Liver (tissue), 8 donors: ENCODE measurements at regions not wholly inside any gene's neighbourhood (a gene's known extent, or its start where the extent isn't known, plus 50 kb on each side); places are given as distances from the start of the nearest gene placed in this dataset.

ENCODE experiments used
- DNase-seq: peaks from one replicate; pipeline ENCODE4 v3.0.0-alpha.2; 2017; ENCODE audit warnings: low spot score
- H3K27ac ChIP-seq, 2 donors: one replicate each; pipeline ENCODE4 v1.7.0; 2013; ENCODE audit warnings: inconsistent platforms in 2 of 2, low read length in 2 of 2, control low read depth in 1 of 2, low read depth in 1 of 2, mild to moderate bottlenecking in 1 of 2
- H3K27me3 ChIP-seq, 4 donors: one replicate each; pipeline versions ENCODE4 v1.6.1 to v1.7.0; 2013; ENCODE audit warnings: low read length in 3 of 4, inconsistent platforms in 1 of 4, mild to moderate bottlenecking in 1 of 4, moderate library complexity in 1 of 4; ENCODE audit not compliant: control insufficient read depth in 4 of 4, insufficient read depth in 4 of 4
- H3K36me3 ChIP-seq, 4 donors: one replicate each; pipeline versions ENCODE4 v1.6.1 to v1.7.0; 2013; ENCODE audit warnings: low read length in 3 of 4, mild to moderate bottlenecking in 3 of 4, low read depth in 1 of 4, moderate library complexity in 1 of 4; ENCODE audit not compliant: control insufficient read depth in 4 of 4, insufficient read depth in 3 of 4
- H3K4me1 ChIP-seq, 4 donors: one replicate each; pipeline versions ENCODE4 v1.6.1 to v1.7.0; 2013; ENCODE audit warnings: low read length in 3 of 4, mild to moderate bottlenecking in 3 of 4, moderate library complexity in 1 of 4; ENCODE audit not compliant: control insufficient read depth in 4 of 4, insufficient read depth in 4 of 4
- H3K4me3 ChIP-seq, 3 donors: one replicate each; pipeline versions ENCODE4 v1.6.1 to v1.7.0; 2013; ENCODE audit warnings: low read length in 3 of 3, control low read depth in 1 of 3, low read depth in 1 of 3, mild to moderate bottlenecking in 1 of 3
- H3K9ac ChIP-seq, 2 donors: one replicate each; pipeline ENCODE4 v1.7.0; 2013; ENCODE audit warnings: low read length in 2 of 2, mild to moderate bottlenecking in 2 of 2, moderate library complexity in 2 of 2, control low read depth in 1 of 2, low read depth in 1 of 2
- H3K9me3 ChIP-seq, 4 donors: one replicate each; pipeline versions ENCODE4 v1.6.1 to v1.7.0; 2013; ENCODE audit warnings: low read length in 3 of 4; ENCODE audit not compliant: control insufficient read depth in 4 of 4
- ATF3 ChIP-seq: IDR thresholded peaks from 2 replicates; pipeline ENCODE4 v1.6.1; 2016; ENCODE audit warnings: antibody characterized with exemption
- CTCF ChIP-seq: fragments of 150-350 bp; IDR thresholded peaks from 2 replicates; pipeline ENCODE4 v1.5.1; 2017; ENCODE audit warnings: improper control_type of control experiment, low read depth, low read length; ENCODE audit not compliant: missing input control
- FOXA1 ChIP-seq: IDR thresholded peaks from 2 replicates; pipeline ENCODE4 v1.6.1; 2016; ENCODE audit warnings: antibody characterized with exemption
- FOXA2 ChIP-seq: IDR thresholded peaks from 2 replicates; pipeline ENCODE4 v1.6.1; 2016; ENCODE audit warnings: antibody characterized with exemption
- GABPA ChIP-seq, 2 donors: IDR thresholded peaks in 1 of 2; conservative IDR thresholded peaks in 1 of 2; 2 replicates each; pipeline ENCODE4 v1.6.1; 2016; ENCODE audit warnings: antibody characterized with exemption in 2 of 2, mild to moderate bottlenecking in 1 of 2, moderate library complexity in 1 of 2
- HNF4A ChIP-seq, 2 donors: conservative IDR thresholded peaks; 2 replicates each; pipeline ENCODE4 v1.6.1; 2016; ENCODE audit warnings: antibody characterized with exemption in 2 of 2, mild to moderate bottlenecking in 2 of 2
- HNF4G ChIP-seq: IDR thresholded peaks from 2 replicates; pipeline ENCODE4 v1.6.1; 2016; ENCODE audit warnings: antibody characterized with exemption
- JUND ChIP-seq, 2 donors: IDR thresholded peaks; 2 replicates each; pipeline ENCODE4 v1.6.1; 2016; ENCODE audit warnings: antibody characterized with exemption in 2 of 2
- MAX ChIP-seq: IDR thresholded peaks from 2 replicates; pipeline ENCODE4 v1.6.1; 2016; ENCODE audit warnings: antibody characterized with exemption
- NR2F2 ChIP-seq: IDR thresholded peaks from 2 replicates; pipeline ENCODE4 v1.6.1; 2016; ENCODE audit warnings: antibody characterized with exemption
- RAD21 ChIP-seq, 2 donors: IDR thresholded peaks; 2 replicates each; pipeline ENCODE4 v1.6.1; 2016; ENCODE audit warnings: antibody characterized with exemption in 2 of 2, mild to moderate bottlenecking in 2 of 2
- REST ChIP-seq: IDR thresholded peaks from 2 replicates; pipeline ENCODE4 v1.6.1; 2016; ENCODE audit warnings: antibody characterized with exemption, mild to moderate bottlenecking
- RXRA ChIP-seq, 2 donors: IDR thresholded peaks; 2 replicates each; pipeline ENCODE4 v1.6.1; 2017 to 2018; ENCODE audit warnings: antibody characterized with exemption in 2 of 2, mild to moderate bottlenecking in 1 of 2
- TAF1 ChIP-seq: conservative IDR thresholded peaks from 2 replicates; pipeline ENCODE4 v1.6.1; 2016; ENCODE audit warnings: antibody characterized with exemption, mild to moderate bottlenecking
- YY1 ChIP-seq: IDR thresholded peaks from 2 replicates; pipeline ENCODE4 v1.6.1; 2016; ENCODE audit warnings: antibody characterized with exemption, mild to moderate bottlenecking
- ZBTB33 ChIP-seq: IDR thresholded peaks from 2 replicates; pipeline ENCODE4 v1.6.1; 2016; ENCODE audit warnings: antibody characterized with exemption
- WGBS: extraction: QIAGEN DNeasy Blood & Tissue Kit; methylation state at CpG from one replicate; pipeline ENCODE4 v1.1.7; 2013; 5-methylcytosine and 5-hydroxymethylcytosine counted together
- donor health status: healthy.
- donor health status: healthy.
- donor health status: healthy.
- donor health status: healthy.
- donor health status: healthy.

- peaks cover 0 to 2% (median 0%) of the 10 kb centered on the region in 4 donors for H3K27me3 ChIP-seq
- DNase-seq, result no peak
Measured at GRCh38 chr10:81728692-81729091, 146.3 kb upstream of the NRG3 start.

More at GRCh38 chr10:81728692-81729091, 146.3 kb upstream of the NRG3 start:
- Histone ChIP-seq H3K9ac (no peak overlapping the region), H3K4me3 (no peak overlapping the region), H3K27ac (no peak overlapping the region), H3K9me3 (no peaks in the 10 kb centered on the region), H3K4me1 (no peaks in the 10 kb centered on the region), H3K36me3 (no peaks in the 10 kb centered on the region)
- 74% methylated on average over 1 of the region's 1 CpG for WGBS
- TF ChIP-seq ATF3 (no peak), ZBTB33 (no peak), TAF1 (no peak), YY1 (no peak), FOXA1 (no peak), HNF4A (conservative IDR thresholded peaks at IDR 0.05) (no peak), CTCF (no peak), GABPA (IDR thresholded peaks at IDR 0.05 in 1 of 2, conservative IDR thresholded peaks at IDR 0.05 in 1 of 2) (no peak), MAX (no peak), RXRA (IDR thresholded peaks at IDR 0.05) (no peak), HNF4G (no peak), REST (no peak), RAD21 (IDR thresholded peaks at IDR 0.05) (no peak), FOXA2 (no peak), JUND (IDR thresholded peaks at IDR 0.05) (no peak), NR2F2 (no peak)
